ENCODE measurements at regions not wholly inside any gene's neighbourhood (a gene's known extent, or its start where the extent isn't known, plus 50 kb on each side); places are given as distances from the start of the nearest gene placed in this dataset.

GRCh38 chr11:29336727-29337575 lies 679.9 kb downstream of the KCNA4 start:
- DNase-seq (ENCODE audit: low read depth), result no peak
- no peak for TF ChIP-seq CTCF (conservative IDR thresholded peaks at IDR 0.05; ENCODE audit: low read depth, low read length)
- H3K4me3 ChIP-seq (ENCODE audit: low read depth, low read length), result no peak overlapping the region

GRCh38 chr11:29334776-29335130 lies 682.1 kb downstream of the KCNA4 start:
- H3K4me3 ChIP-seq (ENCODE audit: low read depth, low read length), result no peak overlapping the region
- DNase-seq (ENCODE audit: low read depth), result no peak

GRCh38 chr11:29333993-29334775 lies 682.6 kb downstream of the KCNA4 start:
- no peak for DNase-seq (ENCODE audit: low read depth)
- no peak overlapping the region for H3K4me3 ChIP-seq (ENCODE audit: low read depth, low read length)
- TF ChIP-seq CTCF (conservative IDR thresholded peaks at IDR 0.05; ENCODE audit: low read depth, low read length), result peak; percentile 61

More at GRCh38 chr11:29334776-29335130, 682.1 kb downstream of the KCNA4 start:
- TF ChIP-seq CTCF (conservative IDR thresholded peaks at IDR 0.05; ENCODE audit: low read depth, low read length), result no peak

GRCh38 chr11:29331451-29332010 lies 685.3 kb downstream of the KCNA4 start:
- H3K4me3 ChIP-seq (ENCODE audit: low read depth, low read length), result no peak overlapping the region
- no peak for DNase-seq (ENCODE audit: low read depth)
- no peak for TF ChIP-seq CTCF (conservative IDR thresholded peaks at IDR 0.05; ENCODE audit: low read depth, low read length)

- no peak for DNase-seq (ENCODE audit: low read depth)
- no peak overlapping the region for H3K4me3 ChIP-seq (ENCODE audit: low read depth, low read length)
- peak; percentile 84 for TF ChIP-seq CTCF (conservative IDR thresholded peaks at IDR 0.05; ENCODE audit: low read depth, low read length)
These were observed 687.8 kb downstream of the KCNA4 start for GRCh38 chr11:29328961-29329441.

- no peak for TF ChIP-seq CTCF (conservative IDR thresholded peaks at IDR 0.05; ENCODE audit: low read depth, low read length)
- no peak for DNase-seq (ENCODE audit: low read depth)
- H3K4me3 ChIP-seq (ENCODE audit: low read depth, low read length), result no peak overlapping the region
These were observed 688.9 kb downstream of the KCNA4 start for GRCh38 chr11:29327891-29328290.

Data from epithelial cell of proximal tubule (primary cell).